ENCODE measurements at regions not wholly inside any gene's neighbourhood (a gene's known extent, or its start where the extent isn't known, plus 50 kb on each side); places are given as distances from the start of the nearest gene placed in this dataset.

DNA sequence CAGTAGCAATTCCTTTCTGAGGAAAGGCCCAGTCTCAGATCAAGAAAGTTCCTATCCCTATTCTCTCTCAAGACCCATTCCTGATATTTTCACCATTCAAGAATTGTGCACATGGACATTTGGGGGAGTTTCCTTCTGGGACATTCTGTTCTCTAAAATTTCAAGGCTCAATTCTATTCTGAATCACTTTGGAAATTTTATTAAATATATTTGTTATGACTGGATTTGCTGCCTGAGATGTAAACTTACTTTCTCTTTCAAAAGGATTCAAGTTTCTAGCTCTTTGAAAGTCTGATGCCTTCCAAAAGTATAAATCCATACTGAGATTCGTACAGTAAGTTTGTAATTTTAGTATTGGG is 55.3 kb upstream of the STK17B start (continued):
- TF ChIP-seq CREB1 (CRISPR knock-in tag; IDR thresholded peaks at IDR 0.05; ENCODE audit: low read depth) (no peak), STAT1 (IDR thresholded peaks at IDR 0.05; ENCODE audit: unreplicated experiment) (no peak), EZH2 (IDR thresholded peaks at IDR 0.05; ENCODE audit: low read depth, unreplicated experiment) (no peak), POLR2AphosphoS5 (IDR thresholded peaks at IDR 0.05; ENCODE audit: low read depth) (no peak), NANOG (IDR thresholded peaks at IDR 0.05; ENCODE audit: borderline replicate concordance) (no peak), EZH2phosphoT487 (IDR thresholded peaks at IDR 0.05; ENCODE audit: unreplicated experiment) (no peak)
- TF ChIP-seq, protein P1, sequence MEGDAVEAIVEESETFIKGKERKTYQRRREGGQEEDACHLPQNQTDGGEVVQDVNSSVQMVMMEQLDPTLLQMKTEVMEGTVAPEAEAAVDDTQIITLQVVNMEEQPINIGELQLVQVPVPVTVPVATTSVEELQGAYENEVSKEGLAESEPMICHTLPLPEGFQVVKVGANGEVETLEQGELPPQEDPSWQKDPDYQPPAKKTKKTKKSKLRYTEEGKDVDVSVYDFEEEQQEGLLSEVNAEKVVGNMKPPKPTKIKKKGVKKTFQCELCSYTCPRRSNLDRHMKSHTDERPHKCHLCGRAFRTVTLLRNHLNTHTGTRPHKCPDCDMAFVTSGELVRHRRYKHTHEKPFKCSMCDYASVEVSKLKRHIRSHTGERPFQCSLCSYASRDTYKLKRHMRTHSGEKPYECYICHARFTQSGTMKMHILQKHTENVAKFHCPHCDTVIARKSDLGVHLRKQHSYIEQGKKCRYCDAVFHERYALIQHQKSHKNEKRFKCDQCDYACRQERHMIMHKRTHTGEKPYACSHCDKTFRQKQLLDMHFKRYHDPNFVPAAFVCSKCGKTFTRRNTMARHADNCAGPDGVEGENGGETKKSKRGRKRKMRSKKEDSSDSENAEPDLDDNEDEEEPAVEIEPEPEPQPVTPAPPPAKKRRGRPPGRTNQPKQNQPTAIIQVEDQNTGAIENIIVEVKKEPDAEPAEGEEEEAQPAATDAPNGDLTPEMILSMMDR (conservative IDR thresholded peaks at IDR 0.05; ENCODE audit: low read depth in 2 of 2), result no peak
- TF ChIP-seq, protein P2, sequence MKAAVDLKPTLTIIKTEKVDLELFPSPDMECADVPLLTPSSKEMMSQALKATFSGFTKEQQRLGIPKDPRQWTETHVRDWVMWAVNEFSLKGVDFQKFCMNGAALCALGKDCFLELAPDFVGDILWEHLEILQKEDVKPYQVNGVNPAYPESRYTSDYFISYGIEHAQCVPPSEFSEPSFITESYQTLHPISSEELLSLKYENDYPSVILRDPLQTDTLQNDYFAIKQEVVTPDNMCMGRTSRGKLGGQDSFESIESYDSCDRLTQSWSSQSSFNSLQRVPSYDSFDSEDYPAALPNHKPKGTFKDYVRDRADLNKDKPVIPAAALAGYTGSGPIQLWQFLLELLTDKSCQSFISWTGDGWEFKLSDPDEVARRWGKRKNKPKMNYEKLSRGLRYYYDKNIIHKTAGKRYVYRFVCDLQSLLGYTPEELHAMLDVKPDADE (IDR thresholded peaks at IDR 0.05), result no peak

GRCh38 chr2:196229013-196229412 is 57.6 kb upstream of the STK17B start:
- Histone ChIP-seq H3K4me1 (ENCODE audit: insufficient read depth) (no peaks in the 10 kb centered on the region), H2AFZ (no peak overlapping the region), H3K4me2 (no peak overlapping the region), H3K79me2 (replicated peaks; ENCODE audit: insufficient read depth) (no peaks in the 10 kb centered on the region), H3K4me3 (no peak overlapping the region), H3K36me3 (ENCODE audit: insufficient read depth) (no peaks in the 10 kb centered on the region), H3F3A (replicated peaks; ENCODE audit: low read depth) (no peaks in the 10 kb centered on the region), H3K27me3 (ENCODE audit: insufficient read depth) (no peaks in the 10 kb centered on the region), H4K20me1 (replicated peaks; ENCODE audit: insufficient read depth) (no peaks in the 10 kb centered on the region), H3K9me2 (ENCODE audit: insufficient read depth) (no peaks in the 10 kb centered on the region), H3K27ac (ENCODE audit: low read depth) (no peak overlapping the region)
- DNase-seq (ENCODE audit: low spot score) (no peak), ATAC-seq (no peak)
- Mint-ChIP-seq H3K9me3 (no peaks in the 10 kb centered on the region), H3K27ac (peak overlapping the region; percentile 5), H3K4me1 (no peaks in the 10 kb centered on the region), H3K27me3 (ENCODE audit: insufficient read depth, low read depth, poor library complexity) (peaks cover 7% of the 10 kb centered on the region), H3K4me3 (no peak overlapping the region), H3K36me3 (ENCODE audit: low read depth) (no peaks in the 10 kb centered on the region)
- TF ChIP-seq, protein P3, sequence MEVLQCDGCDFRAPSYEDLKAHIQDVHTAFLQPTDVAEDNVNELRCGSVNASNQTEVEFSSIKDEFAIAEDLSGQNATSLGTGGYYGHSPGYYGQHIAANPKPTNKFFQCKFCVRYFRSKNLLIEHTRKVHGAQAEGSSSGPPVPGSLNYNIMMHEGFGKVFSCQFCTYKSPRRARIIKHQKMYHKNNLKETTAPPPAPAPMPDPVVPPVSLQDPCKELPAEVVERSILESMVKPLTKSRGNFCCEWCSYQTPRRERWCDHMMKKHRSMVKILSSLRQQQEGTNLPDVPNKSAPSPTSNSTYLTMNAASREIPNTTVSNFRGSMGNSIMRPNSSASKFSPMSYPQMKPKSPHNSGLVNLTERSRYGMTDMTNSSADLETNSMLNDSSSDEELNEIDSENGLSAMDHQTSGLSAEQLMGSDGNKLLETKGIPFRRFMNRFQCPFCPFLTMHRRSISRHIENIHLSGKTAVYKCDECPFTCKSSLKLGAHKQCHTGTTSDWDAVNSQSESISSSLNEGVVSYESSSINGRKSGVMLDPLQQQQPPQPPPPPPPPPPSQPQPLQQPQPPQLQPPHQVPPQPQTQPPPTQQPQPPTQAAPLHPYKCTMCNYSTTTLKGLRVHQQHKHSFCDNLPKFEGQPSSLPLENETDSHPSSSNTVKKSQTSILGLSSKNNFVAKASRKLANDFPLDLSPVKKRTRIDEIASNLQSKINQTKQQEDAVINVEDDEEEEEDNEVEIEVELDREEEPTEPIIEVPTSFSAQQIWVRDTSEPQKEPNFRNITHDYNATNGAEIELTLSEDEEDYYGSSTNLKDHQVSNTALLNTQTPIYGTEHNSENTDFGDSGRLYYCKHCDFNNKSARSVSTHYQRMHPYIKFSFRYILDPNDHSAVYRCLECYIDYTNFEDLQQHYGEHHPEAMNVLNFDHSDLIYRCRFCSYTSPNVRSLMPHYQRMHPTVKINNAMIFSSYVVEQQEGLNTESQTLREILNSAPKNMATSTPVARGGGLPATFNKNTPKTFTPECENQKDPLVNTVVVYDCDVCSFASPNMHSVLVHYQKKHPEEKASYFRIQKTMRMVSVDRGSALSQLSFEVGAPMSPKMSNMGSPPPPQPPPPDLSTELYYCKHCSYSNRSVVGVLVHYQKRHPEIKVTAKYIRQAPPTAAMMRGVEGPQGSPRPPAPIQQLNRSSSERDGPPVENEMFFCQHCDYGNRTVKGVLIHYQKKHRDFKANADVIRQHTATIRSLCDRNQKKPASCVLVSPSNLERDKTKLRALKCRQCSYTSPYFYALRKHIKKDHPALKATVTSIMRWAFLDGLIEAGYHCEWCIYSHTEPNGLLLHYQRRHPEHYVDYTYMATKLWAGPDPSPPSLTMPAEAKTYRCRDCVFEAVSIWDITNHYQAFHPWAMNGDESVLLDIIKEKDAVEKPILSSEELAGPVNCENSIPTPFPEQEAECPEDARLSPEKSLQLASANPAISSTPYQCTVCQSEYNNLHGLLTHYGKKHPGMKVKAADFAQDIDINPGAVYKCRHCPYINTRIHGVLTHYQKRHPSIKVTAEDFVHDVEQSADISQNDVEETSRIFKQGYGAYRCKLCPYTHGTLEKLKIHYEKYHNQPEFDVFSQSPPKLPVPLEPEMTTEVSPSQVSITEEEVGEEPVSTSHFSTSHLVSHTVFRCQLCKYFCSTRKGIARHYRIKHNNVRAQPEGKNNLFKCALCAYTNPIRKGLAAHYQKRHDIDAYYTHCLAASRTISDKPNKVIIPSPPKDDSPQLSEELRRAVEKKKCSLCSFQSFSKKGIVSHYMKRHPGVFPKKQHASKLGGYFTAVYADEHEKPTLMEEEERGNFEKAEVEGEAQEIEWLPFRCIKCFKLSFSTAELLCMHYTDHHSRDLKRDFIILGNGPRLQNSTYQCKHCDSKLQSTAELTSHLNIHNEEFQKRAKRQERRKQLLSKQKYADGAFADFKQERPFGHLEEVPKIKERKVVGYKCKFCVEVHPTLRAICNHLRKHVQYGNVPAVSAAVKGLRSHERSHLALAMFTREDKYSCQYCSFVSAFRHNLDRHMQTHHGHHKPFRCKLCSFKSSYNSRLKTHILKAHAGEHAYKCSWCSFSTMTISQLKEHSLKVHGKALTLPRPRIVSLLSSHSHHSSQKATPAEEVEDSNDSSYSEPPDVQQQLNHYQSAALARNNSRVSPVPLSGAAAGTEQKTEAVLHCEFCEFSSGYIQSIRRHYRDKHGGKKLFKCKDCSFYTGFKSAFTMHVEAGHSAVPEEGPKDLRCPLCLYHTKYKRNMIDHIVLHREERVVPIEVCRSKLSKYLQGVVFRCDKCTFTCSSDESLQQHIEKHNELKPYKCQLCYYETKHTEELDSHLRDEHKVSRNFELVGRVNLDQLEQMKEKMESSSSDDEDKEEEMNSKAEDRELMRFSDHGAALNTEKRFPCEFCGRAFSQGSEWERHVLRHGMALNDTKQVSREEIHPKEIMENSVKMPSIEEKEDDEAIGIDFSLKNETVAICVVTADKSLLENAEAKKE (CRISPR knock-in tag; IDR thresholded peaks at IDR 0.05), result no peak
- no peak for TF ChIP-seq ZNF331 (CRISPR knock-in tag; IDR thresholded peaks at IDR 0.05; ENCODE audit: low read depth)
- TF ChIP-seq ZNF114 (CRISPR knock-in tag; IDR thresholded peaks at IDR 0.05), result no peak
- no peak for TF ChIP-seq CREB1 (CRISPR knock-in tag; IDR thresholded peaks at IDR 0.05; ENCODE audit: low read depth)
- TF ChIP-seq EZH2 (IDR thresholded peaks at IDR 0.05; ENCODE audit: low read depth, unreplicated experiment), result no peak
- TF ChIP-seq, protein P1 (conservative IDR thresholded peaks at IDR 0.05; ENCODE audit: low read depth in 2 of 2), result no peak
- no peak for TF ChIP-seq POLR2AphosphoS5 (IDR thresholded peaks at IDR 0.05; ENCODE audit: low read depth)
- TF ChIP-seq JUNB (IDR thresholded peaks at IDR 0.05; ENCODE audit: unreplicated experiment), result no peak
- TF ChIP-seq, protein P2 (IDR thresholded peaks at IDR 0.05), result no peak
- no peak for TF ChIP-seq EZH2phosphoT487 (IDR thresholded peaks at IDR 0.05; ENCODE audit: unreplicated experiment)

Data from GM23338 (cell line).